Kidney tubule cell (primary cell): ENCODE measurements at regions not wholly inside any gene's neighbourhood (a gene's known extent, or its start where the extent isn't known, plus 50 kb on each side); places are given as distances from the start of the nearest gene placed in this dataset.
"Not testable (repeated sequence)": the region's sequence is repeated elsewhere in the genome, so short reads cannot be mapped to it uniquely, and the experiment has no call there.

Experiments
- DNase-seq: peaks from one replicate; pipeline ENCODE4 v3.0.0-alpha.2; 2018; ENCODE audit warnings: low spot score

DNA sequence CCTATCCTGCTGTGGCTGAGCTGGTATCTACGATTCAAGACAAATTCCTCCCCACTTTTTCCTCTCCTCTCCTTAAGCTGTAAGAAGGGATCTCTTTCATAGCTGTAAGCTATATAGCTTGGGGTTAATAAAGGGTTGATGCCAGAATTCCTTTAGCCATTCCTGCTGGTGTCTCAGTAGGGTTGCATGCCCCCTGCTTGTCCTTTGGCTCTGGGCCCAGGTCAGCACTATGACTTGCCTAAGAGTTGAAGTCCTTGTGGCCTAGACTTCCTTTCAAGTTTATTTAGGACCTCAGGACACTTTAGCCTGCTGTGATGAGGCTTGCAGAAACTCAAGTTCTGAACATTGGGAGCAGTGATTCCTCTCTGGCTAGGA is 270.0 kb downstream of the AMY1C start:
- no peak for DNase-seq

- no peak for DNase-seq
Observed at GRCh38 chr1:104028416-104029035, 278.8 kb downstream of the AMY1C start.

DNA sequence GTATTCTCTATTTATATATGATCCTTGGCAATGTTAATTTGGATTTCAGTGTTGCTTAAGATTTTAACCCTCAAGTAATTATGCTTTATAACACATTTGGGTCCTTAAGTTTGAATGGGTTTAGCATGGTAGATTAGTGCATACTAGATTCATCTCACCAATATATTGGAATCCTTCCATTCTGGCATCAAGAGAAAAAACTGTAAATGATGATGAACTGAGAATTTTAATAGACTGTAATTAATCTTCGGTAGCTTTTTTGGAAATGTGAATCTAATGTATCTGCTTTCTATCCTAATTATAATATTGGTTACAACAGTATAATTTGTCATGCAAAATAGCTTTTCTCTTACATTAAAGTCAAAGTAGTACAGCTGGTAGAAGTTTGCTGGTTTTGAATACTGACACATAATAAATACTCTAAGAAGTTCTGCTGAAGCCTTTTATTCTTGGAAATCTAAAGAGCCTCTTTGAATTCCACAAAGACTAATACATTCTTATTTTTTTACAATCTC is 279.8 kb downstream of the AMY1C start:
- no peak for DNase-seq

GRCh38 chr1:104056786-104057185 is 307.1 kb downstream of the AMY1C start:
- no peak for DNase-seq

DNA sequence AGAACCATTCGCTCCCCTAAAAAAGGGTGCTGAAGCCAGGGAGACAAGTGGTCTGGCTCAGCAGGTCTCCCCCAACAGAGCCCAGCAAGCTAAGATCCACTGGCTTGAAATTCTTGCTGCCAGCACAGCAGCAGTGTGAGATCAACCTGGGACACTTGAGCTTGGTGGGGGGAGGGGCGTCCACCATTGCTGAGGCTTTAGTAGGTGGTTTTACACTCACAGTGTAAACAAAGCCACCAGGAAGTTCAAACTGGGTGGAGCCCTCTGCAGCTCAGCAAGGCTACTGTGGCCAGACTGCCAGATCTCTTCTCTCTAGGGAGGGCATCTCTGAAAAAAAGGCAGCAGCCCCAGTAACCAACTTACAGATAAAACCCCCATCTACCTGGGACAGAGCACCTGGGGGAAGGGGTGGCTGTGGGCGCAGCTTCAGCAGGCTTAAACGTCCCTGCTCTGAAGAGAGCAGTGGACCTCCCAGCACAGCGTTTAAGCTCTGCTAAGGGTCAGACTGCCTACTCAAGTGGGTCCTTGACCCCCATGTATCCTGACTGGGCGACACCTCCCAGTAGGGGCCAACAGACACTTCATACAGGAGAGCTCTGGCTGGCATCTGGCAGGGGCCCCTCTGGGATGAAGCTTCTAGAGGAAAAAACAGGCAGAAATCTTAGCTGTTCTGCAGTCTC is 307.7 kb downstream of the AMY1C start:
- not testable (repeated sequence) for DNase-seq

DNA sequence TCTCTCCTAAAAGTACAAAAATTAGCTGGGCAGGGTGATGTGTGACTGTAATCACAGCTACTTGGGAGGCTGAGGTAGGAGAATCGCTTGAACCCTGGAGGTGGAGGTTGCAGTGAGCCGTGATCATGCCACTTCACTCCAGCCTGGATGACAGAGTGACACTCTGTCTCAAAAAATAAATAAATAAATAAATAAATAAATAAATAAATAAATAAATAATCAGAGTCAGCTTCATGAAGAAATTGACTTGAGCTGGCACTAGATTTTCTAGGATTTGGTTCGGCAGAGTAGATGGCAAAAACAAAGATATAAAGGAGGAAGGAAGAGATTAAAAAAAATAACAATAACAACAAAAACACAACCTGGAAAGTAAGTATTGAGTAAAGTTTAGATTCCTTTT is 311.9 kb downstream of the AMY1C start:
- DNase-seq: not testable (repeated sequence)

DNA sequence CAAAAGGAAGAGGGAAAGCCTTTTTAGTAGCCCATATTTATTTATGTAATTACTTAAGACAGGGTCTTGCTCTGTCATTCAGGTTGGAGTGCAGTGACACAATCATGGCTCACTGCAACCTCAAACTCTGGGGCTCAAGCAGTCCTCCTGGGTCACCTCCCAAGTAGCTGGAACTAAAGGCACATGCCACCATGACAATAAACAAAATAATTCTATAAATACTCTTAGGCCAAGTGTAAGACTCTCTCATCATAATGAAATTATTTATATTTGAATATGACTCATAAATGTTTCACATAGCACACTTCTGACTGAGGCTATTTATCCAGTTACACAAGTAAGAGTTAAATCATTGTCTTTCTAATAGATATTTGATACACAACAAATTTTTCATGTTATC is 314.7 kb downstream of the AMY1C start:
- no peak for DNase-seq

DNA sequence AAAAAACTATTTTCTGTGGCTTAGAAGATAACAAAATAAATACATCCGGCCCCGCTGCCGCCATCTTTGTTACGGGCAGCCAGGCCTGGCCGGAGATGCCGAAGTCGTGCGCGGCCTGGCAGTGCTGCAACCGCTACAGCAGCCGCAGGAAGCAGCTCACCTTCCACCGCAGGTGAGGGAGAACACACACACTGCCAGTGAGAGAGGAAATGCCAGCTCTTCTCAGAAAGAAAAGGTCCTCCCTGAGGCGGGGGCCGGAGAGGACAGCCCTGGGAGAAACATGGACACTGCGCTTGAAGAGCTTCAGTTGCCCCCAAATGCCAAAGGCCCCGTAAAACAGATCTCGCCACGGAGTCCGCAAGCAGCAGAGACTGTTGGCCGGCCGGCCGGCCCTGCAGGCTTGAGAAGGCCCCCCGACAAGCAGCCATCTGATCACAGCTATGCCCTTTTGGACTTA is 323.2 kb downstream of the AMY1C start:
- no peak for DNase-seq

DNA sequence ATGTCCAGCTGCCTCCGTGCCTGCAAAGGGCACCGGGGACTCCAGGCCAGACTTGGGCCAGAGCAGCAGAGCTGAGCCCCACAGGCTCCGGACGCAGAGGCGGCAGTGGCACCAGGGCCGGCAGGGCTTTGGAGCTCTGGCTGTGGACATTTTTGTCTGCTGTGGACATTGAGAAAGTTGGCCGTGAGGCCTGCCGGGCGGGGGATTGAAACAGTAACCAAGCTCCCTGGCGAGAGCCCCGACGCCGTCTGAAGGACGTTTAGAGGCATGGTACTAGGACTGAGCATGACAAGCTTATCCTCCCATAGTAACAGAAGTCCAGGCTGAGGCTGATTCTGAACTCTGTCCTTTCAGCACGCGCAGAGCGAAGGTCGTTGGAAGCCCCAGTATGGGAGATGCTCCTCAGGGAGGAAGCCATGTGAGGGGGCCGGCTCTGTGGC is 323.8 kb downstream of the AMY1C start:
- no peak for DNase-seq

- no peak for DNase-seq
Observed at GRCh38 chr1:104082221-104082620, 332.5 kb downstream of the AMY1C start.

DNA sequence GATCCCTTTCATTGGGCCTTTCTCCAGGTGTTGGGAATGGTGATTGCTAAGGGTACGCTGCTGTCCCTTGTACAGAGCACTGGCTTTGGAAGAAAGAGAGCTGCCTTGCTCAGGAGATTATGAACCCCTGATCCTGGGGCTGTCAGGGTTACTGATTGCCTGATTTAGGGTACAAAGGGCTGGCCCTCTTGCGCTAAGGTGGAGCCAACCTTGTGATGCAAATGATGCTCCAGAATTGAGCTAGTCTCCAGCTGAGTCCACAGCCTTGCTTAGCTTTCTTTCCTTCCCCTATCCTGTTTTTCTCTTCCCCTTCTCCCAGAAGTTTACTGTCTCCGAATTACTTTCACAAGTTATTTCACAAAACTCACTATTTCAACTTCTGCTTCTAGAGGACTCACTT is 334.7 kb downstream of the AMY1C start:
- no peak for DNase-seq

GRCh38 chr1:104092698-104093097 is 343.0 kb downstream of the AMY1C start:
- DNase-seq: no peak

GRCh38 chr1:104098837-104099236 is 349.1 kb downstream of the AMY1C start:
- no peak for DNase-seq

DNA sequence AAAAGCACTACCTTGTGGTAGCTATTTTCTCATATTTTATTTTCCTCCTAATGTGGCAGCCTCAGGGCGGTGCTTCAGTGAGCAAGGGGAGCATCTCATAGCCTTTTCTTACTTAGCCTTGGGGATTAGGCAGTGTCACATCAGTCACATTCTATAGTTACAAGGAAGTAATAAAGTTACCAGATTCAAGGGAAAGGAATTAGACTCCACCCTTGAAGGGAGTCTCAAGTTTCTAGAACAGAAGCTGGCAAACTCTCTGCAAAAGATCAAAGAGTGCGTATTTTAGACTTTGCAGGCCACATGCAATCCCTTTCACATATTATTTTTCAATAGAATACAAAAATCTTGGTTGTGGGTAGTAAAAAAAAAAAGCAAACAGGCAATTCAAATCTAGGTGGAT is 350.4 kb downstream of the AMY1C start:
- DNase-seq: no peak

- DNase-seq: no peak
Observed at GRCh38 chr1:104105465-104105864, 355.8 kb downstream of the AMY1C start.

DNA sequence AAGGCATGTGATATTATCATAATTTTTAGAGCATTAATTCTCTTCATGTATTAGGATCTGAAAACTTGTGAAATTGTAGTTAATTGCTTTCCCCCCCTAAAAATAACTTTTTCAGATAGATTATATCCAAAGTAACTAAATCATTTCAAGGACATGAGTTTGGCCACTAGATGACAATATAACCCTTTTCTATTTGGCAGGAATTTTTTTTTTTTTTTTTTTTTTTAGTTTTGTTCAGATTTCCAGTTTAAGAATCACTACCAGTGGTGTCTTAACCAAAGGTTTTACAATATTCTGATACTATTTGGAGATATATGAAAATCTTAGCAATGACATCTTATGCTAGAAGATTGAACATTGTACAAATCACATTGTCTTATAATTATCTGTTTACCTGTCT is 370.8 kb downstream of the AMY1C start:
- no peak for DNase-seq

- no peak for DNase-seq
Observed at GRCh38 chr1:104121271-104121670, 371.6 kb downstream of the AMY1C start.

- no peak for DNase-seq
Observed at GRCh38 chr1:104125266-104125665, 375.6 kb downstream of the AMY1C start.

DNA sequence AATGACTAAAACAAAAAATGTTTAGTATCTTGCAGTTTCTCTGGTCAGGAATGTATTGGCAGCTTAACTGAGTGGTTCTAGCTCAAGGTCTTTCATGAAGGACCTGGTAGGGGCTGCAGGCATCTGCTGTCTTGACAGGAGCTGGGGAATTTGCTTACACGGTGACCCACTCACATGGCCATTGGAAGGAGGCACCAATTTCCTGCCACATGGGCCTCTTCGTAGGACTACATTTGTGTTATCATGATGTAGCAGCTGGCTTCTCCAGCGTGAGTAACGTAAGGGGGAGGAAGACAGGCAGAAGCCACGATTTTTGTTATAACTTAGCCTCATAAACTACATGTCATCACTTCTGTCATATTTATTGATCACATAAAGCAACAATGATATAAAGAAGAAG is 376.3 kb downstream of the AMY1C start:
- DNase-seq: peak; percentile 2

DNA sequence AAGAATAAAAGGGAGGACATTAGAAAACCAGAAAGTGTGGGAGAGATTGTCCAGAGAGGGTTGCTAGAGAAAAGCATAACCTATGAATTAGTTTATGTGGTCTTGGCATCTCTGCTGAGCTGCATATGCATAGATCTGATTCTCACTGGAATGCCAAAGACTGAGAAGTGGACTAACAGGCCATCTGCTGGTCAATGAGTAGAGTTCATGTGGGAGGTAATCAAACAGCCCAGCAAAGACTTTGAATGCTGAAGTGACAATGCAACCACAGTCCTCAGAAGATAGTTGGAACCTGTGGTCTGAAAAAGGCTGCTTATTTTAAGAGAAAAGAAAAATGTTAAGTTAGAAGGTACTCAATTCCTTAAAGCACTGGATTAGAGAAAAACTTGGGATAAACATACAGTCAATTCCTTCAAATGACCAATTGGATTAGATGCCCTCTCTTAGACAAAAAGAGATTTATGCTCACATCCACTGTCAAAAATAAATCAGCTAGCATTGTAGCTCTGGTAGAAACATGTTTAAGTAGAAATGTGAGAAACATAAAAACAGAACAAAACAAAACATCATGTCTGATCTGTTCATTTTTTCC is 382.8 kb downstream of the AMY1C start:
- peak; percentile 8 for DNase-seq

GRCh38 chr1:104135036-104135435 is 385.3 kb downstream of the AMY1C start:
- DNase-seq: not testable (repeated sequence)

GRCh38 chr1:104136621-104137020 is 386.9 kb downstream of the AMY1C start:
- DNase-seq: no peak

GRCh38 chr1:104156738-104157137 is 407.0 kb downstream of the AMY1C start:
- no peak for DNase-seq
